Keratinocyte (primary cell): ENCODE measurements at regions not wholly inside any gene's neighbourhood (a gene's known extent, or its start where the extent isn't known, plus 50 kb on each side); places are given as distances from the start of the nearest gene placed in this dataset.

ENCODE experiments used
- DNase-seq: peaks from one replicate; pipeline ENCODE4 v3.0.0-alpha.2; 2011; ENCODE audit warnings: low read depth, missing footprints, low spot score
- FAIRE-seq: peaks from 2 replicates; lab custom pipeline; 2011; peaks lifted over from hg19 to GRCh38; lab: Jason Lieb, UNC
- H2AFZ ChIP-seq: 2 replicates; pipeline ENCODE4 v1.6.0; 2012; ENCODE audit warnings: low read length, control low read depth, inconsistent platforms; ENCODE audit not compliant: control insufficient read depth
- H3K27ac ChIP-seq: 2 replicates; pipeline ENCODE4 v1.5.1; 2011; ENCODE audit warnings: low read length; ENCODE audit not compliant: control insufficient read depth, insufficient read depth
- H3K27me3 ChIP-seq: 3 replicates; pipeline ENCODE4 v1.6.0; 2011; ENCODE audit warnings: low read length; ENCODE audit not compliant: control insufficient read depth, insufficient read depth; ENCODE audit errors: extremely low read depth
- H3K36me3 ChIP-seq, 2 experiments: 2 replicates in 1 of 2; 3 replicates in 1 of 2; pipeline ENCODE4 v1.5.1; 2011; ENCODE audit warnings: low read length in 2 of 2, mild to moderate bottlenecking in 1 of 2; ENCODE audit not compliant: control insufficient read depth in 2 of 2, insufficient read depth in 2 of 2; ENCODE audit errors: extremely low read depth in 1 of 2
- H3K4me1 ChIP-seq: 3 replicates; pipeline ENCODE4 v1.5.1; 2011; ENCODE audit warnings: low read length; ENCODE audit not compliant: control insufficient read depth, insufficient read depth; ENCODE audit errors: extremely low read depth
- H3K4me2 ChIP-seq: 3 replicates; pipeline ENCODE4 v1.6.0; 2011; ENCODE audit warnings: low read depth, low read length; ENCODE audit not compliant: control insufficient read depth, insufficient read depth; ENCODE audit errors: extremely low read depth
- H3K4me3 ChIP-seq, 3 experiments: fragments of 200-600 bp in 1 of 3; sonication (generic) in 1 of 3; 2 replicates in 2 of 3; 3 replicates in 1 of 3; pipeline ENCODE4 v1.5.1; 2011 to 2016; ENCODE audit warnings: low read length in 3 of 3, mild to moderate bottlenecking in 3 of 3, control low read depth in 2 of 3, inconsistent platforms in 1 of 3, low read depth in 1 of 3, mixed read lengths in 1 of 3, mixed run types in 1 of 3, moderate library complexity in 1 of 3; ENCODE audit not compliant: control insufficient read depth in 2 of 3, insufficient read depth in 2 of 3; ENCODE audit errors: extremely low read depth in 1 of 3
- H3K79me2 ChIP-seq: 2 replicates; pipeline ENCODE4 v1.6.0; 2012; ENCODE audit warnings: low read length; ENCODE audit not compliant: control insufficient read depth, insufficient read depth
- H3K9ac ChIP-seq: 3 replicates; pipeline ENCODE4 v1.6.0; 2011; ENCODE audit warnings: low read length; ENCODE audit not compliant: control insufficient read depth, insufficient read depth; ENCODE audit errors: extremely low read depth
- H3K9me1 ChIP-seq: 3 replicates; pipeline ENCODE4 v1.6.0; 2011; ENCODE audit warnings: low read length; ENCODE audit not compliant: control insufficient read depth, insufficient read depth; ENCODE audit errors: extremely low read depth
- H3K9me3 ChIP-seq: 2 replicates; pipeline ENCODE4 v1.5.1; 2012; ENCODE audit warnings: low read depth, low read length; ENCODE audit not compliant: control insufficient read depth
- H4K20me1 ChIP-seq: 3 replicates; pipeline ENCODE4 v1.6.0; 2011; ENCODE audit warnings: low read length; ENCODE audit not compliant: control insufficient read depth, insufficient read depth; ENCODE audit errors: extremely low read depth
- EZH2 ChIP-seq: IDR thresholded peaks from one replicate; pipeline ENCODE4 v1.6.1; 2012; ENCODE audit warnings: inconsistent platforms, mild to moderate bottlenecking, low read length, moderate library complexity
- dilution Hi-C: fragments of 300-500 bp; cut with MboI; formaldehyde crosslinking; loops from one replicate; pipeline ENCODE4 v1.7.0; 2020; ENCODE audit warnings: low sequenced_read_pairs; ENCODE audit not compliant: extremely low pct_ligation_motif_present
- TF ChIP-seq, protein P1 (sequence below), 3 experiments: IDR thresholded peaks in 1 of 3; conservative IDR thresholded peaks in 1 of 3; optimal IDR thresholded peaks in 1 of 3; 2 replicates in 2 of 3; 3 replicates in 1 of 3; pipeline versions ENCODE3 to v1.5.1; 2011; ENCODE audit warnings: low read length in 3 of 3, mild to moderate bottlenecking in 3 of 3, moderate library complexity in 2 of 3, control low read depth in 1 of 3, inconsistent platforms in 1 of 3; ENCODE audit not compliant: insufficient read depth in 2 of 3; ENCODE audit errors: extremely low read depth in 1 of 3

DNA sequence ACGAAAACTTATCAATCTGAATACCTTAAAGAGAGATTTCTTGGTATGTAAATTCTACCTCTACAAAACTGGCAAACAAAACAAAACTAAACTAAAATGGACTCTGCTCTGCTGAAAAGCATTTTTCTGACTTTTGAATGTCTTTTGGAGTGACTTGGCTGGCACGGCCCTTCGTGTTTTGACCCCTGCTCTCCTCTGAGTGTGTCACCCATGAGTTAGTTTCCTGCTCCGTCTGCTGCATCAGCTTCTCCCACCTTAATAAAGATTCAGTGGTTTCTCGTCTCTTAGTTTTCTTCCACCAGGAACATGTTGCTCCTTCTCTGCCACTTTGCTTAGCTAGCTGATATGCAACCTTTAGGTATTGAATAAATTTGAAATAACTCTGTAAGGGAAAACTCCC, 1084.0 kb upstream of the CDH18 start:
- H3K4me3 ChIP-seq: no peak overlapping the region
- no peaks in the 10 kb centered on the region for H3K9me3 ChIP-seq
- no peak overlapping the region for H3K9ac ChIP-seq
- no peak for TF ChIP-seq EZH2
- TF ChIP-seq, protein P1, sequence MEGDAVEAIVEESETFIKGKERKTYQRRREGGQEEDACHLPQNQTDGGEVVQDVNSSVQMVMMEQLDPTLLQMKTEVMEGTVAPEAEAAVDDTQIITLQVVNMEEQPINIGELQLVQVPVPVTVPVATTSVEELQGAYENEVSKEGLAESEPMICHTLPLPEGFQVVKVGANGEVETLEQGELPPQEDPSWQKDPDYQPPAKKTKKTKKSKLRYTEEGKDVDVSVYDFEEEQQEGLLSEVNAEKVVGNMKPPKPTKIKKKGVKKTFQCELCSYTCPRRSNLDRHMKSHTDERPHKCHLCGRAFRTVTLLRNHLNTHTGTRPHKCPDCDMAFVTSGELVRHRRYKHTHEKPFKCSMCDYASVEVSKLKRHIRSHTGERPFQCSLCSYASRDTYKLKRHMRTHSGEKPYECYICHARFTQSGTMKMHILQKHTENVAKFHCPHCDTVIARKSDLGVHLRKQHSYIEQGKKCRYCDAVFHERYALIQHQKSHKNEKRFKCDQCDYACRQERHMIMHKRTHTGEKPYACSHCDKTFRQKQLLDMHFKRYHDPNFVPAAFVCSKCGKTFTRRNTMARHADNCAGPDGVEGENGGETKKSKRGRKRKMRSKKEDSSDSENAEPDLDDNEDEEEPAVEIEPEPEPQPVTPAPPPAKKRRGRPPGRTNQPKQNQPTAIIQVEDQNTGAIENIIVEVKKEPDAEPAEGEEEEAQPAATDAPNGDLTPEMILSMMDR (optimal IDR thresholded peaks at IDR 0.05 in 1 of 3, IDR thresholded peaks at IDR 0.05 in 1 of 3, conservative IDR thresholded peaks at IDR 0.05 in 1 of 3; ENCODE audit: extremely low read depth in 1 of 3, insufficient read depth in 2 of 3, low read length in 3 of 3): no peak
- H2AFZ ChIP-seq: no peak overlapping the region
- no peak overlapping the region for H3K4me2 ChIP-seq
- no peaks in the 10 kb centered on the region for H3K9me1 ChIP-seq
- dilution Hi-C loops: no loop called here
- H3K79me2 ChIP-seq: no peaks in the 10 kb centered on the region
- no peaks in the 10 kb centered on the region for H4K20me1 ChIP-seq
- no peaks in the 10 kb centered on the region for H3K4me1 ChIP-seq
- H3K27me3 ChIP-seq: no peaks in the 10 kb centered on the region
- no peaks in the 10 kb centered on the region for H3K36me3 ChIP-seq
- DNase-seq (no peak), FAIRE-seq (no peak)
- no peak overlapping the region for H3K27ac ChIP-seq

DNA sequence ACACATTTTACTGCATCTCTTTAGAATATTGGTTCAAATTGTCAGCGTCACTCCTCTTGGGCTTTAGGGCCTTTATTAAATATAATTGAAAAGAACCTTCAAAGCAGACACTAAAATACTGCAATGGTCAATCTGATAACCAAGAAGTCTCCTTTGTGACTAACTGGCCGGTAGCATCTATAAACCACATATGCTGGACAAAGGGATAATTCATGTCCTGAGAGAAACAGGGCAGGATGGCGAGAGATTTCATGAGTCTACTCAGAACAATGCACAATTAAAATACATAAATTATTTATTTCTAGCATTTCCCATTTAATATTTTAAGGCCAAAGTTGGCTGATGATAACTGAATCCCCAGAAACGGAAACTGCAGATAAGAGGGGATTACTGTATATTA, 1083.4 kb upstream of the CDH18 start:
- H3K4me2 ChIP-seq: no peak overlapping the region
- no peaks in the 10 kb centered on the region for H3K79me2 ChIP-seq
- no peak overlapping the region for H3K27ac ChIP-seq
- H2AFZ ChIP-seq: no peak overlapping the region
- no peaks in the 10 kb centered on the region for H3K4me1 ChIP-seq
- DNase-seq (no peak), FAIRE-seq (no peak)
- dilution Hi-C loops: no loop called here
- no peaks in the 10 kb centered on the region for H3K9me1 ChIP-seq
- H3K27me3 ChIP-seq: no peaks in the 10 kb centered on the region
- H3K9me3 ChIP-seq: no peaks in the 10 kb centered on the region
- no peak overlapping the region for H3K4me3 ChIP-seq
- no peak for TF ChIP-seq EZH2
- TF ChIP-seq, protein P1 (optimal IDR thresholded peaks at IDR 0.05 in 1 of 3, IDR thresholded peaks at IDR 0.05 in 1 of 3, conservative IDR thresholded peaks at IDR 0.05 in 1 of 3; ENCODE audit: extremely low read depth in 1 of 3, insufficient read depth in 2 of 3, low read length in 3 of 3): no peak
- H3K36me3 ChIP-seq: no peaks in the 10 kb centered on the region
- H4K20me1 ChIP-seq: no peaks in the 10 kb centered on the region
- no peak overlapping the region for H3K9ac ChIP-seq
